Calu3 (cell line): ENCODE measurements at regions not wholly inside any gene's neighbourhood (a gene's known extent, or its start where the extent isn't known, plus 50 kb on each side); places are given as distances from the start of the nearest gene placed in this dataset.

Source experiments
- BruUV-seq: library from RNA; stranded (reverse); fragments of 400-500 nt; replicated peaks from 2 replicates; lab custom pipeline; 2021; lab: Mats Ljungman, UMichigan
- CTCF ChIA-PET: fragments of 300-600 bp; sonication (Branson Sonifier 250); formaldehyde crosslinking; loops from one replicate; lab custom pipeline; 2022; ENCODE audit warnings: antibody characterized with exemption; lab: Charles Lee
- DNase-seq: peaks from one replicate; pipeline ENCODE4 v3.0.0; 2022
- H3K27ac Mint-ChIP-seq: one replicate; pipeline ENCODE4 v1.8.0; 2022; ENCODE audit warnings: mixed read lengths; ENCODE audit not compliant: unreplicated experiment
- H3K27me3 Mint-ChIP-seq: one replicate; pipeline ENCODE4 v1.8.0; 2022; ENCODE audit warnings: mixed read lengths; ENCODE audit not compliant: unreplicated experiment
- H3K36me3 Mint-ChIP-seq: one replicate; pipeline ENCODE4 v1.8.0; 2022; ENCODE audit warnings: mild to moderate bottlenecking, moderate library complexity, mixed read lengths; ENCODE audit not compliant: insufficient read depth, unreplicated experiment
- H3K4me1 Mint-ChIP-seq: one replicate; pipeline ENCODE4 v1.8.0; 2022; ENCODE audit warnings: mild to moderate bottlenecking, low read depth, mixed read lengths; ENCODE audit not compliant: unreplicated experiment
- H3K4me3 Mint-ChIP-seq: one replicate; pipeline ENCODE4 v1.8.0; 2022; ENCODE audit warnings: mild to moderate bottlenecking, low read depth, moderate library complexity, mixed read lengths; ENCODE audit not compliant: unreplicated experiment
- H3K9me3 Mint-ChIP-seq: one replicate; pipeline ENCODE4 v1.8.0; 2022; ENCODE audit warnings: low read depth, mixed read lengths; ENCODE audit not compliant: unreplicated experiment
- intact Hi-C: fragments of 100-400 bp; cut with micrococcal nuclease; formaldehyde crosslinking; loops from one replicate; pipeline ENCODE4 v1.10.0; 2022; ENCODE audit not compliant: unreplicated experiment
- TF ChIP-seq, protein P1 (sequence below): fragments of 200-600 bp; IDR thresholded peaks from one replicate; pipeline ENCODE4 v1.8.0; 2022; ENCODE audit warnings: antibody characterized with exemption; ENCODE audit not compliant: unreplicated experiment

GRCh38 chr10:20712774-20713173 is 184.3 kb downstream of the NEBL start:
- Mint-ChIP-seq H3K27ac (no peak overlapping the region), H3K9me3 (peaks cover 9% of the 10 kb centered on the region), H3K27me3 (no peaks in the 10 kb centered on the region), H3K4me3 (no peak overlapping the region), H3K4me1 (no peaks in the 10 kb centered on the region), H3K36me3 (no peaks in the 10 kb centered on the region)
- no TSS peak for BruUV-seq
- CTCF ChIA-PET = no interaction called here
- DNase-seq = no peak
- intact Hi-C loops = no loop called here
- TF ChIP-seq, protein P1, sequence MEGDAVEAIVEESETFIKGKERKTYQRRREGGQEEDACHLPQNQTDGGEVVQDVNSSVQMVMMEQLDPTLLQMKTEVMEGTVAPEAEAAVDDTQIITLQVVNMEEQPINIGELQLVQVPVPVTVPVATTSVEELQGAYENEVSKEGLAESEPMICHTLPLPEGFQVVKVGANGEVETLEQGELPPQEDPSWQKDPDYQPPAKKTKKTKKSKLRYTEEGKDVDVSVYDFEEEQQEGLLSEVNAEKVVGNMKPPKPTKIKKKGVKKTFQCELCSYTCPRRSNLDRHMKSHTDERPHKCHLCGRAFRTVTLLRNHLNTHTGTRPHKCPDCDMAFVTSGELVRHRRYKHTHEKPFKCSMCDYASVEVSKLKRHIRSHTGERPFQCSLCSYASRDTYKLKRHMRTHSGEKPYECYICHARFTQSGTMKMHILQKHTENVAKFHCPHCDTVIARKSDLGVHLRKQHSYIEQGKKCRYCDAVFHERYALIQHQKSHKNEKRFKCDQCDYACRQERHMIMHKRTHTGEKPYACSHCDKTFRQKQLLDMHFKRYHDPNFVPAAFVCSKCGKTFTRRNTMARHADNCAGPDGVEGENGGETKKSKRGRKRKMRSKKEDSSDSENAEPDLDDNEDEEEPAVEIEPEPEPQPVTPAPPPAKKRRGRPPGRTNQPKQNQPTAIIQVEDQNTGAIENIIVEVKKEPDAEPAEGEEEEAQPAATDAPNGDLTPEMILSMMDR = no peak

DNA sequence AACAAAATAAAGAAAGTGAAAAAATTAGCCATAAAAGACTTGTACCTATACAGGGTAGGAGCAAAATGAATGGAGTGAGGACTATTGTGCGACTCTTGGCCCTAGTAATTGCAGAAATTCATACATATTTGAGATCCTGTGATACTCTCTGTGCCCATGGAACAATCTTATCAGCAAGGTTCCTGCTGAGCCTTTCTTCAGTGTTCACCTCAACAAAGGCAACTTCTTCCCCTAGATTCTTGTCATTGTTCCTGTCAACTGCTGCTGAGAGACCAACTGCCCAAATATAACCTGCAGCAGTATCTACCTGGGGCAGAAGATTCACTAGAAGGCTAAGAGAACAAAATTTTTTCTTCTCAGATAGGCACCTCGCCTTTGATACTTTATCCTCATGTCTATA is 187.4 kb downstream of the NEBL start:
- DNase-seq = no peak
- no peak overlapping the region for H3K4me3 Mint-ChIP-seq
- CTCF ChIA-PET = interaction anchor here (0.7 kb wide), 1 partner anchor 703 kb away, joined by 3 read pairs; no protein-coding TSS in a partner anchor
- H3K36me3 Mint-ChIP-seq = no peaks in the 10 kb centered on the region
- H3K9me3 Mint-ChIP-seq = no peaks in the 10 kb centered on the region
- TF ChIP-seq, protein P1 = no peak
- no peaks in the 10 kb centered on the region for H3K27me3 Mint-ChIP-seq
- intact Hi-C loops = no loop called here
- H3K4me1 Mint-ChIP-seq = no peaks in the 10 kb centered on the region
- H3K27ac Mint-ChIP-seq = no peak overlapping the region
- no TSS peak for BruUV-seq

DNA sequence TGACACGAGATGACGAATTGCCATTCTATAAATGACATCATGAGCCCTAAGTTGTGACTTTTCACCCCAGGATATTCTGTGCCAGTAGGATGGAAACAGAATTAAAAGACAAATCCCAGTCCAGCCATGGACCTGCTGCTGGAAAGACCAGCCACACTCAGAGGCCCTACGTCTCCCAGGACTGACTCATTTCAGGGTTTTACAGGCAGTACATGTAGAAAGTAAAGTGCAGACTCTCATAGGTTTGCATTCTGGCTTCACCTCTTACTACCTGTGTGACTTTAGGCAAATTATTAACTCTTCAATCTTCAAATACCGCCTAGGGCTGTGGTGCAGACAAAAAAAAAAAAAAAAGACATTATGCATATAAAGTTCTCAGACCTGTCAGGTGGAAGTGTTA is 188.8 kb downstream of the NEBL start:
- intact Hi-C loops = no loop called here
- Mint-ChIP-seq H3K36me3 (no peaks in the 10 kb centered on the region), H3K4me3 (no peak overlapping the region), H3K4me1 (no peaks in the 10 kb centered on the region), H3K9me3 (peaks cover 4% of the 10 kb centered on the region), H3K27ac (no peak overlapping the region), H3K27me3 (no peaks in the 10 kb centered on the region)
- CTCF ChIA-PET = no interaction called here
- BruUV-seq = no TSS peak
- DNase-seq = no peak
- TF ChIP-seq, protein P1 = no peak

GRCh38 chr10:20707251-20707650 is 189.9 kb downstream of the NEBL start:
- peaks cover 4% of the 10 kb centered on the region for H3K9me3 Mint-ChIP-seq
- no peak for DNase-seq
- H3K4me1 Mint-ChIP-seq = no peaks in the 10 kb centered on the region
- no peak overlapping the region for H3K4me3 Mint-ChIP-seq
- no peak overlapping the region for H3K27ac Mint-ChIP-seq
- CTCF ChIA-PET = no interaction called here
- no peaks in the 10 kb centered on the region for H3K36me3 Mint-ChIP-seq
- H3K27me3 Mint-ChIP-seq = no peaks in the 10 kb centered on the region
- intact Hi-C loops = no loop called here
- TF ChIP-seq, protein P1 = no peak
- no TSS peak for BruUV-seq
